Endothelial cell (in vitro differentiated cells): ENCODE measurements at regions not wholly inside any gene's neighbourhood (a gene's known extent, or its start where the extent isn't known, plus 50 kb on each side); places are given as distances from the start of the nearest gene placed in this dataset.

Experiments
- DNase-seq: peaks from one replicate; pipeline ENCODE4 v3.0.0; 2021; ENCODE audit warnings: low spot score
- H3K27ac Mint-ChIP-seq: one replicate; pipeline ENCODE4 v1.8.0; 2021; ENCODE audit warnings: mixed read lengths, inconsistent platforms; ENCODE audit not compliant: unreplicated experiment
- H3K27me3 Mint-ChIP-seq: one replicate; pipeline ENCODE4 v1.8.0; 2021; ENCODE audit warnings: mild to moderate bottlenecking, moderate library complexity, mixed read lengths, inconsistent platforms; ENCODE audit not compliant: unreplicated experiment
- H3K36me3 Mint-ChIP-seq: one replicate; pipeline ENCODE4 v1.8.0; 2021; ENCODE audit warnings: mild to moderate bottlenecking, low read depth, mixed read lengths, inconsistent platforms; ENCODE audit not compliant: unreplicated experiment
- H3K4me1 Mint-ChIP-seq: one replicate; pipeline ENCODE4 v1.8.0; 2021; ENCODE audit warnings: mild to moderate bottlenecking, mixed read lengths, inconsistent platforms; ENCODE audit not compliant: unreplicated experiment
- H3K4me3 Mint-ChIP-seq: one replicate; pipeline ENCODE4 v1.8.0; 2021; ENCODE audit warnings: mild to moderate bottlenecking, mixed read lengths, inconsistent platforms; ENCODE audit not compliant: unreplicated experiment
- H3K9me3 Mint-ChIP-seq: one replicate; pipeline ENCODE4 v1.8.0; 2021; ENCODE audit warnings: mixed read lengths, inconsistent platforms; ENCODE audit not compliant: unreplicated experiment
- TF ChIP-seq, protein P1 (sequence below): fragments of 200-600 bp; sonication (generic); IDR thresholded peaks from one replicate; pipeline ENCODE4 v1.5.0; 2021; ENCODE audit warnings: antibody characterized with exemption; ENCODE audit not compliant: unreplicated experiment

DNA sequence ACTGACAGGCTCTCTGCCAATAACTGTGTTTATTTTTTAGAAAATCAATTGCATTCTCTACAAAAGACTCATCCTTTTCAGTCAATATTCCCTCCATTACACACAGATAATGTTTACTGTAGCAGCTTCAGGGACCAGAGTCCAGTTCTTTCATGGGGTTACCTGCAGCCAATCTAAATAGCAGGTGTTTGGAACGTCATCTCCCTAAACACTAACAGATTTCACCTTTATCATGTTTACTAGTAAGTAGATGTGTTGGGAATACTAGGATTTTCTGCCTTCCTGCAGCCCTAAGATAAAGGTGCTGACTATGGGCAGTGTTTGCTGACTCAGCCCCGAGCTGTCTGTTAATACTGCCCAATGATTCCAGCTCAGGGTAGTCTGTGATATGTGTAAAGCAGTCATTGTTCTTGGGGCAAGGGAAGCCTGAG lies 447.0 kb downstream of the KIF4B start:
- no peaks in the 10 kb centered on the region for H3K27me3 Mint-ChIP-seq
- TF ChIP-seq, protein P1, sequence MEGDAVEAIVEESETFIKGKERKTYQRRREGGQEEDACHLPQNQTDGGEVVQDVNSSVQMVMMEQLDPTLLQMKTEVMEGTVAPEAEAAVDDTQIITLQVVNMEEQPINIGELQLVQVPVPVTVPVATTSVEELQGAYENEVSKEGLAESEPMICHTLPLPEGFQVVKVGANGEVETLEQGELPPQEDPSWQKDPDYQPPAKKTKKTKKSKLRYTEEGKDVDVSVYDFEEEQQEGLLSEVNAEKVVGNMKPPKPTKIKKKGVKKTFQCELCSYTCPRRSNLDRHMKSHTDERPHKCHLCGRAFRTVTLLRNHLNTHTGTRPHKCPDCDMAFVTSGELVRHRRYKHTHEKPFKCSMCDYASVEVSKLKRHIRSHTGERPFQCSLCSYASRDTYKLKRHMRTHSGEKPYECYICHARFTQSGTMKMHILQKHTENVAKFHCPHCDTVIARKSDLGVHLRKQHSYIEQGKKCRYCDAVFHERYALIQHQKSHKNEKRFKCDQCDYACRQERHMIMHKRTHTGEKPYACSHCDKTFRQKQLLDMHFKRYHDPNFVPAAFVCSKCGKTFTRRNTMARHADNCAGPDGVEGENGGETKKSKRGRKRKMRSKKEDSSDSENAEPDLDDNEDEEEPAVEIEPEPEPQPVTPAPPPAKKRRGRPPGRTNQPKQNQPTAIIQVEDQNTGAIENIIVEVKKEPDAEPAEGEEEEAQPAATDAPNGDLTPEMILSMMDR: no peak
- no peak overlapping the region for H3K4me3 Mint-ChIP-seq
- H3K27ac Mint-ChIP-seq: no peak overlapping the region
- no peaks in the 10 kb centered on the region for H3K36me3 Mint-ChIP-seq
- H3K4me1 Mint-ChIP-seq: peaks cover 9% of the 10 kb centered on the region
- DNase-seq: no peak
- no peaks in the 10 kb centered on the region for H3K9me3 Mint-ChIP-seq

DNA sequence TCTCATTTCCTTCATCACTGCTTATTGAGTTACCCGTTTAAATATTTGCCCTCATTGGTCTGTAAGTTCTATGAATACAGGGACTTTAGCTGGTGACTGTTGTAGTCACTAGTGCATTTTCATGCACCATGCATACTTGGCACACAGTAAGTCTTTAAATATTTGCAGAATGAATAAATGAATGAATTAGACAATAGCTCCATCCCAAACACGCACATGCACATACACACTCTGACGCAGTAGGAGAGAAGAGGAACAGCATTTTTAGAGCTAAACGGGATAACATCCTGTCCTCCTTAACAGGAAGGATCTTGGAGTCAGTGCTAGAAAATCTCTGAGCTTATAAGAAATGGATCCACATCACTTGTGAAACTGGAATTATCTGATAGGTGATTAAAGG lies 447.7 kb downstream of the KIF4B start:
- H3K9me3 Mint-ChIP-seq: no peaks in the 10 kb centered on the region
- H3K36me3 Mint-ChIP-seq: no peaks in the 10 kb centered on the region
- DNase-seq: no peak
- no peak overlapping the region for H3K4me3 Mint-ChIP-seq
- H3K4me1 Mint-ChIP-seq: peaks cover 10% of the 10 kb centered on the region
- H3K27ac Mint-ChIP-seq: no peak overlapping the region
- H3K27me3 Mint-ChIP-seq: no peaks in the 10 kb centered on the region
- TF ChIP-seq, protein P1: no peak

DNA sequence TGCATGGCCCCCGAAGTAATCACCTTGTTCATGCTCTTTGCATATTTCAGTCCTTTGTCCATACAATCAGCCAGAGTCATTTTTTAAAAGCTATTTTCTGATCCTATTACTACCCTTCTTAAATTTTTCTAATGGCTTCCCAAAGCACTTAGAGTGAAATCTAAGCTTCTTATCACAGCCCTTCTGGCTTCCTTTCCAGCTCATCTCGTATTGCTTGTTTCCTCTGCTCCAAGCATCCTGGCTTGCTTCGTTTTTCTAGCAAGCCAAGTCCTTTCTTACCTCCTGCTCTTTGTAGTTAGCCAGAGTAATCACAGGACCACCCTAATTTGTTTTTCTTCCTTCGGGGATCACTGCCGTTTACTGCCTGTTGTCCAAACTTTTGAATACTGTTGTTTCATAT lies 453.3 kb downstream of the KIF4B start:
- Mint-ChIP-seq H3K27me3 (no peaks in the 10 kb centered on the region), H3K4me3 (no peak overlapping the region), H3K27ac (peak overlapping the region; percentile 74), H3K9me3 (no peaks in the 10 kb centered on the region), H3K4me1 (peaks cover 40% of the 10 kb centered on the region), H3K36me3 (no peaks in the 10 kb centered on the region)
- TF ChIP-seq, protein P1: no peak
- no peak for DNase-seq

DNA sequence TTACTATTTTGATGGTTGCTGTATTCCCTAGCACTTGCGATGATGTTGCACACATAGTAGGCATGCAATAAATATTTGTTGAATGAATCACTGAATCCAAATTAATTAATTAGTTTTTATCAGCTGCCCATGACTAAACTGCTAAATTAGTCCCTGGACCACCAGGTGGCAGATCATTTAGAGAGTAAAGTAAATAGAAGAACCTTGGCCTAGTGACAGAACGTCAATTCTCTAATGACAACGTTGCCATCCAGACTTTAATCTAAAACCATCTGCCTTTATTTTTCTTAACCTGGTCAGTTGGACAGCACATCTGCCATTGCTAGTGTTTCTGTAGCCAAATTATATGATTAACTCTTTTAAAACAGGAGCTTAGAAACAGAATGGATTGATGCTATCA lies 457.5 kb downstream of the KIF4B start:
- Mint-ChIP-seq H3K9me3 (no peaks in the 10 kb centered on the region), H3K4me1 (peaks cover 42% of the 10 kb centered on the region), H3K36me3 (no peaks in the 10 kb centered on the region), H3K27ac (no peak overlapping the region), H3K27me3 (no peaks in the 10 kb centered on the region), H3K4me3 (no peak overlapping the region)
- DNase-seq: no peak
- TF ChIP-seq, protein P1: no peak

DNA sequence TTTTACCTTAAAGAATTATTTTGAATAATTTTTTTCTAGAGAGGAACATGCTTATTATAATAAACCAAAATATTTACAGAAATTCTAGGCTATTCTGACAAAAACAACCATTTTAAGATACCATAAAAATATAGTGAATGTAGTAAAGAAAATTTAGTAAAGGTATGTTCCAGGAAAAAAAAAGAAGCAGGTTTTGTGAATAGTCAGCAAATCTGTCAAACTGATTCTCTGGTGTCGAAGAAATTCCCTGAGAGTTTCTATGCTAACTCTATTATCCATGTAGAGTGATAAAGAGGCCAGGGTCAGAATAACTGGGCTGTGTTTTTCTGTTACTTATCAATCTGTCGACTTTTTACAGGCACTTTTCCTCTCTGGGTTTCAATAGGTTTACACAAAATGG lies 459.2 kb downstream of the KIF4B start:
- Mint-ChIP-seq H3K36me3 (no peaks in the 10 kb centered on the region), H3K4me1 (peaks cover 29% of the 10 kb centered on the region), H3K4me3 (no peak overlapping the region), H3K27me3 (no peaks in the 10 kb centered on the region), H3K9me3 (no peaks in the 10 kb centered on the region), H3K27ac (no peak overlapping the region)
- no peak for DNase-seq
- TF ChIP-seq, protein P1: no peak
